ENCODE measurements at regions not wholly inside any gene's neighbourhood (a gene's known extent, or its start where the extent isn't known, plus 50 kb on each side); places are given as distances from the start of the nearest gene placed in this dataset.

GRCh38 chr3:20849975-20850374, 664.0 kb upstream of the SGO1 start:
- TF ChIP-seq CTCF (conservative IDR thresholded peaks at IDR 0.05) (no peak), ZFX (IDR thresholded peaks at IDR 0.05) (no peak)

All from C4-2B (cell line).